ENCODE measurements at regions not wholly inside any gene's neighbourhood (a gene's known extent, or its start where the extent isn't known, plus 50 kb on each side); places are given as distances from the start of the nearest gene placed in this dataset.

- DNase-seq (ENCODE audit: low read depth) = no peak
- no peak for TF ChIP-seq CTCF (conservative IDR thresholded peaks at IDR 0.05; ENCODE audit: low read depth, low read length)
These were observed 309.8 kb downstream of the AHR start for GRCh38 chr7:17608114-17608833.

GRCh38 chr7:17611611-17612010, 313.2 kb downstream of the AHR start:
- H3K4me3 ChIP-seq (ENCODE audit: low read length) = no peak overlapping the region
- no peak for TF ChIP-seq CTCF (conservative IDR thresholded peaks at IDR 0.05; ENCODE audit: low read depth, low read length)
- DNase-seq (ENCODE audit: low read depth) = no peak

More at GRCh38 chr7:17608114-17608833, 309.8 kb downstream of the AHR start:
- no peak overlapping the region for H3K4me3 ChIP-seq (ENCODE audit: low read length)

- no peak for DNase-seq (ENCODE audit: low read depth)
- no peak overlapping the region for H3K4me3 ChIP-seq (ENCODE audit: low read length)
- no peak for TF ChIP-seq CTCF (conservative IDR thresholded peaks at IDR 0.05; ENCODE audit: low read depth, low read length)
These were observed 315.0 kb downstream of the AHR start for GRCh38 chr7:17613338-17614041.

GRCh38 chr7:17617380-17617779, 318.9 kb downstream of the AHR start:
- DNase-seq (ENCODE audit: low read depth) = no peak
- no peak for TF ChIP-seq CTCF (conservative IDR thresholded peaks at IDR 0.05; ENCODE audit: low read depth, low read length)
- H3K4me3 ChIP-seq (ENCODE audit: low read length) = no peak overlapping the region

GRCh38 chr7:17617857-17618651, 319.6 kb downstream of the AHR start:
- no peak overlapping the region for H3K4me3 ChIP-seq (ENCODE audit: low read length)
- DNase-seq (ENCODE audit: low read depth) = no peak
- no peak for TF ChIP-seq CTCF (conservative IDR thresholded peaks at IDR 0.05; ENCODE audit: low read depth, low read length)

- H3K4me3 ChIP-seq (ENCODE audit: low read length) = no peak overlapping the region
- no peak for TF ChIP-seq CTCF (conservative IDR thresholded peaks at IDR 0.05; ENCODE audit: low read depth, low read length)
- DNase-seq (ENCODE audit: low read depth) = no peak
These were observed 320.2 kb downstream of the AHR start for GRCh38 chr7:17618652-17618974.

All from retinal pigment epithelial cell (primary cell).